ENCODE measurements at regions not wholly inside any gene's neighbourhood (a gene's known extent, or its start where the extent isn't known, plus 50 kb on each side); places are given as distances from the start of the nearest gene placed in this dataset.

- TF ChIP-seq, protein P1, sequence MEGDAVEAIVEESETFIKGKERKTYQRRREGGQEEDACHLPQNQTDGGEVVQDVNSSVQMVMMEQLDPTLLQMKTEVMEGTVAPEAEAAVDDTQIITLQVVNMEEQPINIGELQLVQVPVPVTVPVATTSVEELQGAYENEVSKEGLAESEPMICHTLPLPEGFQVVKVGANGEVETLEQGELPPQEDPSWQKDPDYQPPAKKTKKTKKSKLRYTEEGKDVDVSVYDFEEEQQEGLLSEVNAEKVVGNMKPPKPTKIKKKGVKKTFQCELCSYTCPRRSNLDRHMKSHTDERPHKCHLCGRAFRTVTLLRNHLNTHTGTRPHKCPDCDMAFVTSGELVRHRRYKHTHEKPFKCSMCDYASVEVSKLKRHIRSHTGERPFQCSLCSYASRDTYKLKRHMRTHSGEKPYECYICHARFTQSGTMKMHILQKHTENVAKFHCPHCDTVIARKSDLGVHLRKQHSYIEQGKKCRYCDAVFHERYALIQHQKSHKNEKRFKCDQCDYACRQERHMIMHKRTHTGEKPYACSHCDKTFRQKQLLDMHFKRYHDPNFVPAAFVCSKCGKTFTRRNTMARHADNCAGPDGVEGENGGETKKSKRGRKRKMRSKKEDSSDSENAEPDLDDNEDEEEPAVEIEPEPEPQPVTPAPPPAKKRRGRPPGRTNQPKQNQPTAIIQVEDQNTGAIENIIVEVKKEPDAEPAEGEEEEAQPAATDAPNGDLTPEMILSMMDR (IDR thresholded peaks at IDR 0.05): no peak
- TF ChIP-seq POLR2A (IDR thresholded peaks at IDR 0.05): no peak
Observed at GRCh38 chr5:81908044-81908443, 63.8 kb upstream of the ATG10 start.

All from testis (tissue), 2 donors.